Left ventricle myocardium superior (tissue), 1 donor: ENCODE measurements at regions not wholly inside any gene's neighbourhood (a gene's known extent, or its start where the extent isn't known, plus 50 kb on each side); places are given as distances from the start of the nearest gene placed in this dataset.
"Not testable (repeated sequence)": the region's sequence is repeated elsewhere in the genome, so short reads cannot be mapped to it uniquely, and the experiment has no call there.

ENCODE experiments used
- ATAC-seq: fragments of 200-7000 bp; cut with Tn5 transposase; one replicate; pipeline ENCODE4 v1.9.1; 2020; ENCODE audit warnings: mild to moderate bottlenecking, moderate library complexity
- DNase-seq: peaks from one replicate; pipeline ENCODE4 v3.0.0-alpha.2; 2020
- intact Hi-C: fragments of 100-400 bp; cut with micrococcal nuclease; formaldehyde crosslinking; loops from one replicate; pipeline ENCODE4 v1.11.0; 2022
- donor health status: DM: no; HTN: yes; CAD: no; lungs with severe emphysema.

GRCh38 chr3:145709779-145710178, 451.2 kb downstream of the PLOD2 start:
- ATAC-seq, intact Hi-C loops: not testable (repeated sequence)

GRCh38 chr3:145716519-145716918, 444.5 kb downstream of the PLOD2 start:
- intact Hi-C loops, result no loop called here
- DNase-seq, result no peak

More at GRCh38 chr3:145709779-145710178, 451.2 kb downstream of the PLOD2 start:
- not testable (repeated sequence) for DNase-seq

GRCh38 chr3:145719114-145719513, 441.9 kb downstream of the PLOD2 start:
- DNase-seq, result no peak
- intact Hi-C loops, result no loop called here
- ATAC-seq, result no peak

More at GRCh38 chr3:145716519-145716918, 444.5 kb downstream of the PLOD2 start:
- peak; percentile 25 for ATAC-seq

GRCh38 chr3:145721273-145721805, 439.6 kb downstream of the PLOD2 start:
- ATAC-seq (no peak), DNase-seq (no peak)
- intact Hi-C loops, result no loop called here

- intact Hi-C loops, result no loop called here
- DNase-seq, result no peak
- ATAC-seq, result no peak
These were observed 439.2 kb downstream of the PLOD2 start for GRCh38 chr3:145721815-145722214.

GRCh38 chr3:145727476-145727875, 433.5 kb downstream of the PLOD2 start:
- ATAC-seq, result no peak
- no peak for DNase-seq
- intact Hi-C loops, result no loop called here

- no peak for ATAC-seq
- intact Hi-C loops, result no loop called here
- DNase-seq, result no peak
These were observed 425.4 kb downstream of the PLOD2 start for GRCh38 chr3:145735631-145736030.

GRCh38 chr3:145737952-145738351, 423.0 kb downstream of the PLOD2 start:
- ATAC-seq (no peak), DNase-seq (no peak)
- intact Hi-C loops, result no loop called here

- intact Hi-C loops, result no loop called here
- DNase-seq (no peak), ATAC-seq (no peak)
These were observed 421.1 kb downstream of the PLOD2 start for GRCh38 chr3:145739926-145740325.

- ATAC-seq (no peak), DNase-seq (no peak)
- intact Hi-C loops, result no loop called here
These were observed 410.3 kb downstream of the PLOD2 start for GRCh38 chr3:145750657-145751056.

GRCh38 chr3:145752576-145752975, 408.4 kb downstream of the PLOD2 start:
- DNase-seq (no peak), ATAC-seq (no peak)
- intact Hi-C loops, result no loop called here

- intact Hi-C loops, result no loop called here
- no peak for DNase-seq
- ATAC-seq, result no peak
These were observed 406.2 kb downstream of the PLOD2 start for GRCh38 chr3:145754605-145755289.

GRCh38 chr3:145760036-145760435, 400.9 kb downstream of the PLOD2 start:
- ATAC-seq (no peak), DNase-seq (no peak)
- intact Hi-C loops, result no loop called here

GRCh38 chr3:145767909-145768308, 393.1 kb downstream of the PLOD2 start:
- intact Hi-C loops, result no loop called here
- ATAC-seq (no peak), DNase-seq (no peak)

GRCh38 chr3:145776782-145777408, 384.1 kb downstream of the PLOD2 start:
- ATAC-seq (no peak), DNase-seq (no peak)
- intact Hi-C loops, result no loop called here

GRCh38 chr3:145780301-145780700, 380.7 kb downstream of the PLOD2 start:
- intact Hi-C loops, result no loop called here

GRCh38 chr3:145785668-145786067, 375.3 kb downstream of the PLOD2 start:
- ATAC-seq (no peak), DNase-seq (no peak)
- intact Hi-C loops, result no loop called here

More at GRCh38 chr3:145780301-145780700, 380.7 kb downstream of the PLOD2 start:
- ATAC-seq (no peak), DNase-seq (no peak)

- ATAC-seq (no peak), DNase-seq (no peak)
- intact Hi-C loops, result no loop called here
These were observed 363.0 kb downstream of the PLOD2 start for GRCh38 chr3:145798007-145798406.

GRCh38 chr3:145798696-145799537, 362.1 kb downstream of the PLOD2 start:
- intact Hi-C loops, result no loop called here
- ATAC-seq (no peak), DNase-seq (no peak)

- no peak for DNase-seq
- no peak for ATAC-seq
- intact Hi-C loops, result no loop called here
These were observed 359.3 kb downstream of the PLOD2 start for GRCh38 chr3:145801696-145802095.
